ENCODE measurements at regions not wholly inside any gene's neighbourhood (a gene's known extent, or its start where the extent isn't known, plus 50 kb on each side); places are given as distances from the start of the nearest gene placed in this dataset.
"Not testable (repeated sequence)": the region's sequence is repeated elsewhere in the genome, so short reads cannot be mapped to it uniquely, and the experiment has no call there.

DNA sequence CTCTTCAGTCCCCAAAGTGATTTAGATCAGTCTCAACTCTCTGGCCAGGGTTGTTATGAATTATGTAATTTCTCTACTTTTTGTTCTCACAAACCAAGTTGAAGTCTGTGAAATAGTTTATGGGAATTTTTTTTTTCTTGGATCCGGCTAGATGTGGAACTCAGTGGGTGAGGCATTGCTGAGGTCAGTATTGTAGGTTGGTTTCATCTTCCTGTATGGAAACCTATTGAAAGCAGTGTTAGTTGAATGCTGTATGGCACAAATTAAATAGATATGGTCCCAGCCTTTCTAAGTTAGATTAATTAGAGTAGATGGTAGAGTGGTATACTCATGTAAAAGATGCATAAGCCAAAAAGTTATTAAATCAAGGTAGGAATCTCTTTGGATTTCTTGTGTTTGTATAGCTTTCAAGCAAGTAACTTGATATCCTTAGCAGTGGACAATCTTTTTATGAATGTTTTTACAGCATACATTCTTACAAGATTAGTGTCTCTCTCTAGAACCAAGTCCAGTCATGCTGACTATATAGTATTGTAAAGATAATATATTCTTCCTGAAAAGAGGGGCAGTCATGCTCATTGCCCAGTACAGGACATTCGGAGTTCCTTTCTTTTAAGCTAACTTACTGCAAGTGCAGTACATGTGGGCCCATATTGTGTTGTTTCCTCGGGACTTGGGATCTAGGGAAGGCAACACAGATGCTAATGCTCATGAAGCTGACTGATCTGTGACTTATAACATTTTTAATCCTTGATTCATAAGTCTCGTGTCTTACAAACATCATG is 2541.1 kb downstream of the PCDH9 start (continued):
- no peak for TF ChIP-seq ZSCAN18 (CRISPR knock-in tag; IDR thresholded peaks at IDR 0.05)
- TF ChIP-seq CREM (CRISPR knock-in tag; IDR thresholded peaks at IDR 0.05), result no peak
- no peak for TF ChIP-seq SMAD4 (CRISPR knock-in tag; IDR thresholded peaks at IDR 0.05)
- TF ChIP-seq TCF7 (CRISPR knock-in tag; IDR thresholded peaks at IDR 0.05; ENCODE audit: low read depth), result no peak
- TF ChIP-seq, protein P1, sequence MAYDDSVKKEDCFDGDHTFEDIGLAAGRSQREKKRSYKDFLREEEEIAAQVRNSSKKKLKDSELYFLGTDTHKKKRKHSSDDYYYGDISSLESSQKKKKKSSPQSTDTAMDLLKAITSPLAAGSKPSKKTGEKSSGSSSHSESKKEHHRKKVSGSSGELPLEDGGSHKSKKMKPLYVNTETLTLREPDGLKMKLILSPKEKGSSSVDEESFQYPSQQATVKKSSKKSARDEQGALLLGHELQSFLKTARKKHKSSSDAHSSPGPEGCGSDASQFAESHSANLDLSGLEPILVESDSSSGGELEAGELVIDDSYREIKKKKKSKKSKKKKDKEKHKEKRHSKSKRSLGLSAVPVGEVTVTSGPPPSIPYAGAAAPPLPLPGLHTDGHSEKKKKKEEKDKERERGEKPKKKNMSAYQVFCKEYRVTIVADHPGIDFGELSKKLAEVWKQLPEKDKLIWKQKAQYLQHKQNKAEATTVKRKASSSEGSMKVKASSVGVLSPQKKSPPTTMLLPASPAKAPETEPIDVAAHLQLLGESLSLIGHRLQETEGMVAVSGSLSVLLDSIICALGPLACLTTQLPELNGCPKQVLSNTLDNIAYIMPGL (CRISPR knock-in tag; IDR thresholded peaks at IDR 0.05), result no peak
- TF ChIP-seq, protein P2, sequence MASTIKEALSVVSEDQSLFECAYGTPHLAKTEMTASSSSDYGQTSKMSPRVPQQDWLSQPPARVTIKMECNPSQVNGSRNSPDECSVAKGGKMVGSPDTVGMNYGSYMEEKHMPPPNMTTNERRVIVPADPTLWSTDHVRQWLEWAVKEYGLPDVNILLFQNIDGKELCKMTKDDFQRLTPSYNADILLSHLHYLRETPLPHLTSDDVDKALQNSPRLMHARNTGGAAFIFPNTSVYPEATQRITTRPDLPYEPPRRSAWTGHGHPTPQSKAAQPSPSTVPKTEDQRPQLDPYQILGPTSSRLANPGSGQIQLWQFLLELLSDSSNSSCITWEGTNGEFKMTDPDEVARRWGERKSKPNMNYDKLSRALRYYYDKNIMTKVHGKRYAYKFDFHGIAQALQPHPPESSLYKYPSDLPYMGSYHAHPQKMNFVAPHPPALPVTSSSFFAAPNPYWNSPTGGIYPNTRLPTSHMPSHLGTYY (CRISPR knock-in tag; IDR thresholded peaks at IDR 0.05), result no peak

- CTCF ChIA-PET; H3K4me3 Mint-ChIP-seq; H3K36me3 Mint-ChIP-seq; H3K27me3 Mint-ChIP-seq (ENCODE audit: low read depth); DNase-seq (ENCODE audit: low spot score); H3K27ac Mint-ChIP-seq; ATAC-seq; POLR2A ChIA-PET: not testable (repeated sequence)
- Mint-ChIP-seq H3K4me1 (peaks cover 35% of the 10 kb centered on the region), H3K9me3 (peaks cover 12% of the 10 kb centered on the region; the same call in 1 of the 2 replicates)
Observed at GRCh38 chr13:64686536-64686935, 2543.6 kb downstream of the PCDH9 start.

DNA sequence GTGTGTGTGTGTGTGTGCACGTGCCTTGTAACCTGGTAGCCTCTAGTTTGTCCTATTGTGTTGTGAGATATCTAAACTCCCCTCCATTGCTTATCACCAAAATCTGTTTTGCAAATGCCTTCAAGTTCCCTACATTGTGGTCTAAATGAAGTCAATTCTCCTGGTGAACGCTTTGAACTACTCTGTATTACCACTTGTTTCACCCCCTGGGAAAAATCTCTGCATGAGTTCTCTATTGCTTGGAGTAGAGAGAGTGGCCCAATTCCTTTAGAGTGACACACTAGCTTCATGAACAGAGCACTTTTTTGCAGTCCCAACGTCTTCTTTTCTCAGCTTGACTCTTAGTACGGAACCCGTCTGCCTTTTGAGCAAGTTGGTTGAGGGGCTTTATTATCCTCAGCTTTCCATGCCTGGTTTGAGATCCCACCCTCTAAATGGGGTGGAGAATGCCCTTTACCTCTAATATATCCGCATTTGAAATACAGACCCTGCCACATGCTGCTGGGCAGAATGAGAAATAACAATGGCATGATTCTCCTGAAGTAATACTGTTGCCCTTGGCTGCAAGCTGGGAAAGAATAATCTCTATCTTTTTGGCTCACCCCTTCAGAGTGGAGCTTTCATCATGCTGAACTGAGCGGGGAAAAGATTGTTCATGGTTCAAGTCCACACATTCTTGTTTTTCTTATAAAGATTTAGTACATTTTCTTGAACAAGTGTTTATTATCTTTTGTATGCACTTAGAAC is 2545.3 kb downstream of the PCDH9 start:
- Mint-ChIP-seq H3K4me3 (peak overlapping the region; percentile 15), H3K27ac (peak overlapping the region; percentile 87), H3K4me1 (peaks cover 35% of the 10 kb centered on the region), H3K36me3 (peaks cover 3% of the 10 kb centered on the region; the same call in 1 of the 2 replicates), H3K9me3 (peaks cover 15% of the 10 kb centered on the region; the same call in 1 of the 2 replicates), H3K27me3 (ENCODE audit: low read depth) (no peaks in the 10 kb centered on the region)
- TF ChIP-seq ZBTB43 (CRISPR knock-in tag; IDR thresholded peaks at IDR 0.05), result 0 out of 2 replicates have a peak, but pooled peaks have one; percentile 53
- peak; percentile 71; the same call in 1 of the 2 replicates for TF ChIP-seq ZMAT4 (CRISPR knock-in tag; IDR thresholded peaks at IDR 0.05)
- no peak for TF ChIP-seq FOXK1 (CRISPR knock-in tag; IDR thresholded peaks at IDR 0.05)
- 0 out of 2 replicates have a peak, but pooled peaks have one; percentile 28 for TF ChIP-seq USF2 (CRISPR knock-in tag; IDR thresholded peaks at IDR 0.05)
- TF ChIP-seq ATF1 (CRISPR knock-in tag; IDR thresholded peaks at IDR 0.05), result no peak
- POLR2A ChIA-PET, result no interaction called here
- CTCF ChIA-PET, result no interaction called here
- DNase-seq (ENCODE audit: low spot score), result no peak
- ATAC-seq, result peak; percentile 91
